Mucosa of rectum (tissue), 2 donors: ENCODE measurements at regions not wholly inside any gene's neighbourhood (a gene's known extent, or its start where the extent isn't known, plus 50 kb on each side); places are given as distances from the start of the nearest gene placed in this dataset.

Experiments
- H3K27ac ChIP-seq, 2 donors: one replicate each; pipeline ENCODE4 v1.7.0; 2013; ENCODE audit warnings: inconsistent platforms in 2 of 2, low read depth in 2 of 2, low read length in 2 of 2
- H3K27me3 ChIP-seq, 2 donors: one replicate each; pipeline ENCODE4 v1.7.0; 2013; ENCODE audit warnings: low read length in 2 of 2; ENCODE audit not compliant: control insufficient read depth in 2 of 2, insufficient read depth in 2 of 2
- H3K36me3 ChIP-seq, 2 donors: one replicate each; pipeline ENCODE4 v1.7.0; 2013; ENCODE audit warnings: low read length in 2 of 2; ENCODE audit not compliant: control insufficient read depth in 2 of 2, insufficient read depth in 2 of 2
- H3K4me1 ChIP-seq, 2 donors: one replicate each; pipeline ENCODE4 v1.7.0; 2013; ENCODE audit warnings: low read length in 2 of 2, mild to moderate bottlenecking in 1 of 2; ENCODE audit not compliant: control insufficient read depth in 2 of 2, insufficient read depth in 2 of 2
- H3K4me3 ChIP-seq, 2 donors: one replicate each; pipeline ENCODE4 v1.7.0; 2013; ENCODE audit warnings: low read length in 2 of 2
- H3K9ac ChIP-seq, 2 donors: one replicate each; pipeline ENCODE4 v1.7.0; 2013; ENCODE audit warnings: low read length in 2 of 2, low read depth in 1 of 2, mild to moderate bottlenecking in 1 of 2
- H3K9me3 ChIP-seq, 2 donors: one replicate each; pipeline ENCODE4 v1.7.0; 2013; ENCODE audit warnings: low read length in 2 of 2; ENCODE audit not compliant: control insufficient read depth in 2 of 2
- donor health status: healthy.
- donor health status: Normal muscosa, but diverticular disease.

GRCh38 chr17:52762147-52762793 is 603.8 kb upstream of the CA10 start:
- Histone ChIP-seq H3K4me1 (no peaks in the 10 kb centered on the region), H3K4me3 (no peak overlapping the region), H3K9me3 (no peaks in the 10 kb centered on the region), H3K27ac (no peak overlapping the region), H3K27me3 (no peaks in the 10 kb centered on the region), H3K36me3 (no peaks in the 10 kb centered on the region), H3K9ac (no peak overlapping the region)

GRCh38 chr17:52759864-52760263 is 601.4 kb upstream of the CA10 start:
- Histone ChIP-seq H3K27me3 (no peaks in the 10 kb centered on the region), H3K36me3 (no peaks in the 10 kb centered on the region), H3K4me3 (no peak overlapping the region), H3K27ac (no peak overlapping the region), H3K9me3 (no peaks in the 10 kb centered on the region), H3K9ac (no peak overlapping the region), H3K4me1 (no peaks in the 10 kb centered on the region)

DNA sequence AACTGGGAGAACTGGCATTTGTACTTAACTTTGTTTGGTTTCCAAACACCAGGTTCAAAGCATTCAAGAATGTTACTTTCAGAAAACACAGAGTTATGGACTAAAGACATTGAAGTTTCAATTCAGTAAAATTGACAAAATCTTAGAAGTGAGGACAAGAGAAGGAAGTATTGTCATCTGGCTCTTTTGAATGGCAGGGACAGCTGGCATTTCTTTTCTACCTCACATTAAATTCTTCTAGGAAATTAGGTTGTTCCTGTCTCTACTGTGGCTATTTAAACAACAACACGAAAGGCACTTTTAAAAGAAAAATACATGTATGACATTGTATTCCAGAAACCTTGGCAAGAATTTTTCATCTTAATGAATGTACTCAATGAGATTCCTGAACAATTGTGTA is 600.0 kb upstream of the CA10 start:
- H3K4me1 ChIP-seq = no peaks in the 10 kb centered on the region
- H3K9ac ChIP-seq = no peak overlapping the region
- no peaks in the 10 kb centered on the region for H3K9me3 ChIP-seq
- no peaks in the 10 kb centered on the region for H3K27me3 ChIP-seq
- H3K36me3 ChIP-seq = no peaks in the 10 kb centered on the region
- no peak overlapping the region for H3K27ac ChIP-seq
- H3K4me3 ChIP-seq = no peak overlapping the region

- no peaks in the 10 kb centered on the region for H3K9me3 ChIP-seq
- H3K36me3 ChIP-seq = no peaks in the 10 kb centered on the region
- no peak overlapping the region for H3K27ac ChIP-seq
- H3K27me3 ChIP-seq = no peaks in the 10 kb centered on the region
- H3K4me3 ChIP-seq = no peak overlapping the region
- no peak overlapping the region for H3K9ac ChIP-seq
- H3K4me1 ChIP-seq = no peaks in the 10 kb centered on the region
Observed at GRCh38 chr17:52756746-52757145, 598.2 kb upstream of the CA10 start.

DNA sequence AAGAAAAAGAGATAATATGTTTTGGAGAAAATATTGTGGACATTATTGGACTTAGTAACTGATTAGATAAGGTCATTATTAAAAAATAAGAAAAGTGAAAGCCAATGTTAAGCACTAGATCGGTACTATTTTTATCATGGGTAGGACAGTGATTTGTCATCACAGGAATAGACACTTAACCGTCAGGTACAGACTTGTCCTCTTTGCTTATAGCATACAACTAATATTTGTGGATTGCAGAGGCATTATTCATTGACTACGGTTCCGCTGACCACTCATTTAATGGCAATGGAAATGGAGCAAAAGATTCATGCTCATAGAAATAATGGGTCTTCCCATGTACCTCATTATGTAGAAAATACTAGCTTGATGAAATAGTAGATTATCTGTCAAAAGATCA is 596.3 kb upstream of the CA10 start:
- H3K27ac ChIP-seq = no peak overlapping the region
- no peaks in the 10 kb centered on the region for H3K9me3 ChIP-seq
- H3K4me3 ChIP-seq = no peak overlapping the region
- no peak overlapping the region for H3K9ac ChIP-seq
- no peaks in the 10 kb centered on the region for H3K4me1 ChIP-seq
- H3K27me3 ChIP-seq = no peaks in the 10 kb centered on the region
- H3K36me3 ChIP-seq = no peaks in the 10 kb centered on the region

- Histone ChIP-seq H3K9ac (no peak overlapping the region), H3K4me1 (no peaks in the 10 kb centered on the region), H3K9me3 (no peaks in the 10 kb centered on the region), H3K4me3 (no peak overlapping the region), H3K36me3 (no peaks in the 10 kb centered on the region), H3K27me3 (no peaks in the 10 kb centered on the region), H3K27ac (no peak overlapping the region)
Observed at GRCh38 chr17:52751051-52751450, 592.5 kb upstream of the CA10 start.

DNA sequence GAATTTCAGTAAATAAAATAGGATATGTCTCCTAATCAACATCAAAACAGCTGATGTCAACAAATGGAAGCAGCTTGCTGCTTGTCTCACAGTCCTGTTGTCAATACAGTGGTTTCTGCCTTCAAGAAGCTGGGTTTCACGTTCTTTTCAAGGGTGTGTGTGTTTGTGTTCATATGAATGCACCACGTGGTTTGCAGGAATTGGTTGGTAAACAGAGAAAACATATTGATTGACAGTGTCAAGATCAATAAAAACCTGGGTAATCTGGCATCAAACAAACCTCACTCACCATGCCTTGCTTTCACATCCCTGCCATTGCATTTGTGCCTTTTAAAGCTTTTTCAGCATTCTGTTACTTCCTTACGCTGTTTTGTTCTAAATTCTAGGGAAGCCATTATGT is 585.7 kb upstream of the CA10 start:
- H3K4me3 ChIP-seq = no peak overlapping the region
- no peak overlapping the region for H3K9ac ChIP-seq
- no peaks in the 10 kb centered on the region for H3K4me1 ChIP-seq
- no peaks in the 10 kb centered on the region for H3K36me3 ChIP-seq
- no peak overlapping the region for H3K27ac ChIP-seq
- H3K27me3 ChIP-seq = no peaks in the 10 kb centered on the region
- H3K9me3 ChIP-seq = no peaks in the 10 kb centered on the region

DNA sequence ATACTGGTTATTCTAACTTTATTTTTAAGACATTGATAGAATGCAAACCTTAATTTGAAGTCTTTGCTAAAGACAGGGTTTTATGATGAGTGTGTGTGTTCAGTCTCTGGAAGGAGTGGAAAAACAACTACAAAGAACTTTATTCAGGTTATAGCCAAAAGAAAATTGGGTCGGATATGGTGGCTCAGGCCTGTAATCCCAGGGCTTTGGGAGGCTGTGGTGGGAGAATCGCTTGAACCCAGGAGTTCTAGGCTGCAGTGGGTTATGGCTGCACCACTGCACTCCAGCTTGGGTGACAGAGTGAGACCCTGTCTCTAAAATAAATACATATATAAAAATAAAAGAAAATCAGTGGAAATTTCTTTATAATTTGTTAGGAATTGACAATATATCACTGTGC is 581.5 kb upstream of the CA10 start:
- H3K4me1 ChIP-seq = no peaks in the 10 kb centered on the region
- no peak overlapping the region for H3K9ac ChIP-seq
- no peak overlapping the region for H3K27ac ChIP-seq

DNA sequence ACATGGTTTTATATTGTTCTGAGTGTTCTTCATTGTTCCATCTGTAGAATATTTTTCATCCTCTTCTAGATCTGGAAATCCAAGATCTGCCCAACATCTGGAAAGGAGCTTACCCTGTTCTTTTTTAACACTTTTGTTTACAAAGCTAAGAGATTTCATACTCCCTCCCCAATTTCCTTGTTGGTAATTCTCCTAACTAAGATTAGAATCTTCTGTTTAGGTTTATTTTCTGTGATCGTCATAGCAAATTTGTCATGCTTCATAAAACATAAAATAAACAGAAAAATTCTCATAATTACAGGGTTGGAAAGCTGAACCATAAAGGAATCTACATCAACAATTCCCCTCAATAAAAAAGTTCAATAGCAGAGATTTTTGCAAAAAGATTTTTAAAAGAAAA is 580.3 kb upstream of the CA10 start:
- H3K9ac ChIP-seq = no peak overlapping the region
- H3K9me3 ChIP-seq = no peaks in the 10 kb centered on the region
- H3K27ac ChIP-seq = no peak overlapping the region
- no peak overlapping the region for H3K4me3 ChIP-seq
- H3K27me3 ChIP-seq = no peaks in the 10 kb centered on the region
- no peaks in the 10 kb centered on the region for H3K36me3 ChIP-seq
- H3K4me1 ChIP-seq = no peaks in the 10 kb centered on the region

More for the DNA sequence above, 581.5 kb upstream of the CA10 start:
- Histone ChIP-seq H3K27me3 (no peaks in the 10 kb centered on the region), H3K4me3 (no peak overlapping the region), H3K9me3 (no peaks in the 10 kb centered on the region), H3K36me3 (no peaks in the 10 kb centered on the region)

GRCh38 chr17:52737071-52737470 is 578.6 kb upstream of the CA10 start:
- Histone ChIP-seq H3K36me3 (no peaks in the 10 kb centered on the region), H3K4me3 (no peak overlapping the region), H3K4me1 (no peaks in the 10 kb centered on the region), H3K9me3 (no peaks in the 10 kb centered on the region), H3K27ac (no peak overlapping the region), H3K27me3 (no peaks in the 10 kb centered on the region), H3K9ac (no peak overlapping the region)

- H3K9ac ChIP-seq = no peak overlapping the region
- no peaks in the 10 kb centered on the region for H3K27me3 ChIP-seq
- no peaks in the 10 kb centered on the region for H3K4me1 ChIP-seq
- no peaks in the 10 kb centered on the region for H3K36me3 ChIP-seq
- no peak overlapping the region for H3K4me3 ChIP-seq
- no peak overlapping the region for H3K27ac ChIP-seq
- no peaks in the 10 kb centered on the region for H3K9me3 ChIP-seq
Observed at GRCh38 chr17:52732841-52733240, 574.3 kb upstream of the CA10 start.
